Neural cell (in vitro differentiated cells): ENCODE measurements at regions not wholly inside any gene's neighbourhood (a gene's known extent, or its start where the extent isn't known, plus 50 kb on each side); places are given as distances from the start of the nearest gene placed in this dataset.

ENCODE experiments used
- H2AFZ ChIP-seq: fragments of 200-600, 300-800 bp; sonication (generic), shearing (Covaris generic); 2 replicates; pipeline ENCODE4 v1.6.0; 2014; ENCODE audit warnings: low read depth, mild to moderate bottlenecking, antibody characterized with exemption, low read length, moderate library complexity
- H3F3A ChIP-seq: fragments of 200-600 bp; shearing (Covaris generic); 2 replicates; pipeline ENCODE4 v1.6.1; 2016; ENCODE audit warnings: mild to moderate bottlenecking, moderate library complexity, mixed read lengths, antibody characterized with exemption, low read length; ENCODE audit not compliant: insufficient read depth, poor library complexity, severe bottlenecking
- H3K27ac ChIP-seq: fragments of 200-600, 300-800 bp; sonication (generic), shearing (Covaris generic); 2 replicates; pipeline ENCODE4 v1.5.1; 2014; ENCODE audit warnings: mild to moderate bottlenecking, low read length, moderate library complexity
- H3K27me3 ChIP-seq: fragments of 300-800, 200-600 bp; sonication (generic), shearing (Covaris generic); 2 replicates; pipeline ENCODE4 v1.6.0; 2014; ENCODE audit warnings: mild to moderate bottlenecking, low read depth, low read length, moderate library complexity; ENCODE audit not compliant: insufficient read depth
- H3K36me3 ChIP-seq: fragments of 300-800, 200-600 bp; sonication (generic), shearing (Covaris generic); 2 replicates; pipeline ENCODE4 v1.5.1; 2014; ENCODE audit warnings: mild to moderate bottlenecking, antibody characterized with exemption, low read length, moderate library complexity; ENCODE audit not compliant: insufficient read depth
- H3K4me2 ChIP-seq: fragments of 300-800, 200-600 bp; sonication (generic), shearing (Covaris generic); 2 replicates; pipeline ENCODE4 v1.6.0; 2014; ENCODE audit warnings: mild to moderate bottlenecking, low read length
- H3K4me3 ChIP-seq: fragments of 300-800, 200-600 bp; sonication (generic), shearing (Covaris generic); 2 replicates; pipeline ENCODE4 v1.5.1; 2014; ENCODE audit warnings: mild to moderate bottlenecking, low read length, moderate library complexity
- H3K79me2 ChIP-seq: fragments of 200-600 bp; shearing (Covaris generic); replicated peaks from 2 replicates; pipeline ENCODE4 v1.6.0; 2014; ENCODE audit warnings: mild to moderate bottlenecking, low read length, moderate library complexity; ENCODE audit not compliant: insufficient read depth
- H3K9ac ChIP-seq: fragments of 300-800, 200-600 bp; sonication (generic), shearing (Covaris generic); 2 replicates; pipeline ENCODE4 v1.6.1; 2016; ENCODE audit warnings: mild to moderate bottlenecking, low read length, mixed read lengths
- H3K9me2 ChIP-seq: fragments of 200-600 bp; shearing (Covaris generic); 2 replicates; pipeline ENCODE4 v1.6.1; 2016; ENCODE audit warnings: mild to moderate bottlenecking, low read length, mixed read lengths; ENCODE audit not compliant: insufficient read depth
- H3K9me3 ChIP-seq: fragments of 200-600, 300-800 bp; sonication (generic), shearing (Covaris generic); 2 replicates; pipeline ENCODE4 v1.6.1; 2016; ENCODE audit warnings: mild to moderate bottlenecking, mixed run types, low read length, moderate library complexity, mixed read lengths
- H4K20me1 ChIP-seq: fragments of 200-600 bp; shearing (Covaris generic); 2 replicates; pipeline ENCODE4 v1.6.1; 2016; ENCODE audit warnings: mild to moderate bottlenecking, mixed run types; ENCODE audit not compliant: insufficient read depth
- EP300 ChIP-seq: fragments of 450-650 bp; conservative IDR thresholded peaks from 2 replicates; pipeline ENCODE4 v1.6.1; 2014; ENCODE audit warnings: antibody characterized with exemption, mild to moderate bottlenecking, moderate library complexity; ENCODE audit not compliant: poor library complexity, severe bottlenecking
- EZH2 ChIP-seq: fragments of 200-600, 300-800 bp; shearing (Covaris generic), sonication (generic); IDR thresholded peaks from 2 replicates; pipeline ENCODE4 v1.6.1; 2014; ENCODE audit warnings: antibody characterized with exemption, low read length, borderline replicate concordance, mild to moderate bottlenecking; ENCODE audit not compliant: insufficient read depth, poor library complexity, severe bottlenecking
- MXI1 ChIP-seq: fragments of 450-650 bp; conservative IDR thresholded peaks from 2 replicates; pipeline ENCODE4 v1.6.1; 2014; ENCODE audit warnings: antibody characterized with exemption, mild to moderate bottlenecking; ENCODE audit not compliant: poor library complexity, severe bottlenecking
- POLR2AphosphoS5 ChIP-seq: IDR thresholded peaks from 2 replicates; pipeline ENCODE4 v1.6.1; 2012
- RAD21 ChIP-seq: fragments of 450-650 bp; conservative IDR thresholded peaks from 2 replicates; pipeline ENCODE4 v1.6.1; 2014; ENCODE audit warnings: antibody characterized with exemption, mild to moderate bottlenecking, moderate library complexity
- SMC3 ChIP-seq: fragments of 450-650 bp; conservative IDR thresholded peaks from 2 replicates; pipeline ENCODE4 v1.6.1; 2014; ENCODE audit warnings: antibody characterized with exemption, mild to moderate bottlenecking, moderate library complexity; ENCODE audit not compliant: poor library complexity
- TAF1 ChIP-seq: IDR thresholded peaks from 2 replicates; pipeline ENCODE4 v1.6.1; 2012; ENCODE audit warnings: low read depth
- TF ChIP-seq, protein P1 (sequence below): fragments of 450-650 bp; IDR thresholded peaks from 2 replicates; pipeline ENCODE4 v1.5.1; 2014; ENCODE audit warnings: antibody characterized with exemption, mild to moderate bottlenecking, moderate library complexity; ENCODE audit not compliant: poor library complexity, severe bottlenecking
- TF ChIP-seq, protein P2 (sequence below): IDR thresholded peaks from 2 replicates; pipeline ENCODE4 v1.6.1; 2012; ENCODE audit warnings: borderline replicate concordance

DNA sequence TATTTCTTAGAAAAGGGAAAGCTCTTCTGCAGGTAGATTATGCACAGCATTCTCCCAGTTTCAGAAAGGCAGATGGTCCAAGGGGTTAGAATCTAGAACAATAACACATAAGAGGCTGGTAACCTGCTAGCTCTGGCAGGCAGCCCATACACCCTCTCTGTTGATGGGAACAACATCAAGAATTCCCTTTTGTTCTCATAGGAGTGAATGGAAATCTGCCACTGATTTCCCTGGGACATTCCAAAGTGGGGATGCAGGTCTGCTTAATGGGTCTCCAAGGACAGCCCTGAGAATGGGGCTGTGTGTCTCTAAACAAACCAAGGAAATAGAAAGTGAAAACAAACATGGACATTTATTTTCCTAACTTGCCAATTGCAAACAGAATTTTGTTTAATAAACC is 456.8 kb downstream of the EBF1 start:
- no peak overlapping the region for H3K4me2 ChIP-seq
- H4K20me1 ChIP-seq: no peaks in the 10 kb centered on the region
- no peak overlapping the region for H3K4me3 ChIP-seq
- H3F3A ChIP-seq: no peaks in the 10 kb centered on the region
- no peaks in the 10 kb centered on the region for H3K79me2 ChIP-seq
- H2AFZ ChIP-seq: no peak overlapping the region
- H3K36me3 ChIP-seq: no peaks in the 10 kb centered on the region
- H3K9ac ChIP-seq: no peak overlapping the region
- no peak overlapping the region for H3K27ac ChIP-seq
- H3K9me2 ChIP-seq: no peaks in the 10 kb centered on the region
- no peak for TF ChIP-seq POLR2AphosphoS5
- TF ChIP-seq MXI1: no peak
- no peak for TF ChIP-seq RAD21
- TF ChIP-seq TAF1: no peak
- no peak for TF ChIP-seq SMC3
- TF ChIP-seq, protein P1, sequence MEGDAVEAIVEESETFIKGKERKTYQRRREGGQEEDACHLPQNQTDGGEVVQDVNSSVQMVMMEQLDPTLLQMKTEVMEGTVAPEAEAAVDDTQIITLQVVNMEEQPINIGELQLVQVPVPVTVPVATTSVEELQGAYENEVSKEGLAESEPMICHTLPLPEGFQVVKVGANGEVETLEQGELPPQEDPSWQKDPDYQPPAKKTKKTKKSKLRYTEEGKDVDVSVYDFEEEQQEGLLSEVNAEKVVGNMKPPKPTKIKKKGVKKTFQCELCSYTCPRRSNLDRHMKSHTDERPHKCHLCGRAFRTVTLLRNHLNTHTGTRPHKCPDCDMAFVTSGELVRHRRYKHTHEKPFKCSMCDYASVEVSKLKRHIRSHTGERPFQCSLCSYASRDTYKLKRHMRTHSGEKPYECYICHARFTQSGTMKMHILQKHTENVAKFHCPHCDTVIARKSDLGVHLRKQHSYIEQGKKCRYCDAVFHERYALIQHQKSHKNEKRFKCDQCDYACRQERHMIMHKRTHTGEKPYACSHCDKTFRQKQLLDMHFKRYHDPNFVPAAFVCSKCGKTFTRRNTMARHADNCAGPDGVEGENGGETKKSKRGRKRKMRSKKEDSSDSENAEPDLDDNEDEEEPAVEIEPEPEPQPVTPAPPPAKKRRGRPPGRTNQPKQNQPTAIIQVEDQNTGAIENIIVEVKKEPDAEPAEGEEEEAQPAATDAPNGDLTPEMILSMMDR: no peak
- H3K9me3 ChIP-seq: no peaks in the 10 kb centered on the region
- no peaks in the 10 kb centered on the region for H3K27me3 ChIP-seq

DNA sequence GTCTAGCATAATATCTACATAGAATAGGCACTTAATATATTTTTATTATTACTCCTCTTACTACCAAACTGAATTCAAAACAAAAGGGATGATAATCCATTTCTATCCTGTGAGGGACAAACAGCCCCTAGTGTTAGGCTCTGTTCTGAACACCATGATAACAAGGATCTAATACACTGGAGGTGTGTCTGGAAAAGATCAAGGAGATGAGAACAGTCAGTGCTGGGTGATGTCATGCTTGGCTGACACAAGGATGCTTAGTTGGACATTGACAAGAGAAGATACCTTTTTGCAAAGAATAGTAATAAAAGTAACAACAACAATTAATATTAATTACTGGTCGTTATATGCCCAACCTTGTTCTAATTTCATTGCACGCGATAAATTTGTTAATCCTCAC is 458.7 kb downstream of the EBF1 start:
- no peak for TF ChIP-seq RAD21
- no peak for TF ChIP-seq EP300
- TF ChIP-seq MXI1: no peak
- no peak for TF ChIP-seq SMC3
- TF ChIP-seq POLR2AphosphoS5: no peak
- TF ChIP-seq, protein P1: no peak
- TF ChIP-seq EZH2: no peak
- no peak for TF ChIP-seq TAF1
- TF ChIP-seq, protein P2, sequence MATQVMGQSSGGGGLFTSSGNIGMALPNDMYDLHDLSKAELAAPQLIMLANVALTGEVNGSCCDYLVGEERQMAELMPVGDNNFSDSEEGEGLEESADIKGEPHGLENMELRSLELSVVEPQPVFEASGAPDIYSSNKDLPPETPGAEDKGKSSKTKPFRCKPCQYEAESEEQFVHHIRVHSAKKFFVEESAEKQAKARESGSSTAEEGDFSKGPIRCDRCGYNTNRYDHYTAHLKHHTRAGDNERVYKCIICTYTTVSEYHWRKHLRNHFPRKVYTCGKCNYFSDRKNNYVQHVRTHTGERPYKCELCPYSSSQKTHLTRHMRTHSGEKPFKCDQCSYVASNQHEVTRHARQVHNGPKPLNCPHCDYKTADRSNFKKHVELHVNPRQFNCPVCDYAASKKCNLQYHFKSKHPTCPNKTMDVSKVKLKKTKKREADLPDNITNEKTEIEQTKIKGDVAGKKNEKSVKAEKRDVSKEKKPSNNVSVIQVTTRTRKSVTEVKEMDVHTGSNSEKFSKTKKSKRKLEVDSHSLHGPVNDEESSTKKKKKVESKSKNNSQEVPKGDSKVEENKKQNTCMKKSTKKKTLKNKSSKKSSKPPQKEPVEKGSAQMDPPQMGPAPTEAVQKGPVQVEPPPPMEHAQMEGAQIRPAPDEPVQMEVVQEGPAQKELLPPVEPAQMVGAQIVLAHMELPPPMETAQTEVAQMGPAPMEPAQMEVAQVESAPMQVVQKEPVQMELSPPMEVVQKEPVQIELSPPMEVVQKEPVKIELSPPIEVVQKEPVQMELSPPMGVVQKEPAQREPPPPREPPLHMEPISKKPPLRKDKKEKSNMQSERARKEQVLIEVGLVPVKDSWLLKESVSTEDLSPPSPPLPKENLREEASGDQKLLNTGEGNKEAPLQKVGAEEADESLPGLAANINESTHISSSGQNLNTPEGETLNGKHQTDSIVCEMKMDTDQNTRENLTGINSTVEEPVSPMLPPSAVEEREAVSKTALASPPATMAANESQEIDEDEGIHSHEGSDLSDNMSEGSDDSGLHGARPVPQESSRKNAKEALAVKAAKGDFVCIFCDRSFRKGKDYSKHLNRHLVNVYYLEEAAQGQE: no peak

More for the DNA sequence above, 458.7 kb downstream of the EBF1 start:
- Histone ChIP-seq H3K36me3 (no peaks in the 10 kb centered on the region), H3K4me2 (no peak overlapping the region), H3K9me3 (no peaks in the 10 kb centered on the region), H3K27me3 (no peaks in the 10 kb centered on the region), H4K20me1 (no peaks in the 10 kb centered on the region), H3F3A (no peaks in the 10 kb centered on the region), H3K9ac (no peak overlapping the region), H3K79me2 (no peaks in the 10 kb centered on the region), H3K4me3 (no peak overlapping the region), H2AFZ (no peak overlapping the region), H3K9me2 (no peaks in the 10 kb centered on the region), H3K27ac (no peak overlapping the region)
